ENCODE measurements at regions not wholly inside any gene's neighbourhood (a gene's known extent, or its start where the extent isn't known, plus 50 kb on each side); places are given as distances from the start of the nearest gene placed in this dataset.
"Not testable (repeated sequence)": the region's sequence is repeated elsewhere in the genome, so short reads cannot be mapped to it uniquely, and the experiment has no call there.

DNA sequence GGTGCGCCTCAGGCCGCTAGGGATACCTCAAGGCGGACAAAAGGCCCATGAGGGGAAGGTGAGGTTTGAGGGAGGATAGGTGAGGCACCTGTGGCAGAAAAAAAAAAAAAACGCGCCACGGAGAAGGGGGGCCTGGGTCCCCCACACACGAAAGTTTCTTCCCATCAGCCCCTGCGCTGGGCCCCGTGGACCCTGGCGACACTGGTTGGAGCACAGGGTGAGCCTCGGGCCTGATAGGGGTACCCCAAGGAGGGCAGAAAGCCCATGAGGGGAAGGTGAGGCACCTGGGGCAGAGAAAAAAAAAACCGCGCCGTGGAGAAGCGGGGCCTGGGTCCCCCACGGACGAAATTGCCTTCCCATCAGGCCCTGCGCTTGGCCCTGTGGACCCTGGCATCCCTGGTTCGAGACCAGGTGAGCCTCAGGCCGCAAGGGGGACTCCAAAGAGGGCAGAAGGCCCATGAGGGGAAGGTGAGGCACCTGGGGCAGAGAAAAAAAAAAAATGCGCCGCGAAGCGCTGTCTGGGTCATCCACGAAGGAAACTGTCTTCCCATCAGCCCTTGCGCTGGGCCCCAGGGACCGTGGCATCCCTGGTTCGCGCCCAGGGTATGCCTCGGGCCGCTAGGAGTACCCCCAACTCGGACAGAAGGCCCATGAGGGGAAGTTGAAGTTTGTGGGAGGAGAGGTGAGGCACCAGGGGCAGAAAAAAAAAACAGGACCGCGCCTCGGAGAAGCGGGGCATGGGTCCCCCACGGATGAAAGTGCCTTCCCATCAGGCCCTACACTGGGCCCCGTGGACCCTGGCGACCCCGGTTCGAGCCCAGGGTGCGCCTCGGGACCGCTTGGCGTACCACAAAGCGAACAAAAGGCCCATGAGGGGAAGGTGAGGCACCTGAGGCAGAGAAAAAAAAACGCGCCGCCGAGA lies 226.2 kb downstream of the CCDC74A start:
- DNase-seq, result no peak

DNA sequence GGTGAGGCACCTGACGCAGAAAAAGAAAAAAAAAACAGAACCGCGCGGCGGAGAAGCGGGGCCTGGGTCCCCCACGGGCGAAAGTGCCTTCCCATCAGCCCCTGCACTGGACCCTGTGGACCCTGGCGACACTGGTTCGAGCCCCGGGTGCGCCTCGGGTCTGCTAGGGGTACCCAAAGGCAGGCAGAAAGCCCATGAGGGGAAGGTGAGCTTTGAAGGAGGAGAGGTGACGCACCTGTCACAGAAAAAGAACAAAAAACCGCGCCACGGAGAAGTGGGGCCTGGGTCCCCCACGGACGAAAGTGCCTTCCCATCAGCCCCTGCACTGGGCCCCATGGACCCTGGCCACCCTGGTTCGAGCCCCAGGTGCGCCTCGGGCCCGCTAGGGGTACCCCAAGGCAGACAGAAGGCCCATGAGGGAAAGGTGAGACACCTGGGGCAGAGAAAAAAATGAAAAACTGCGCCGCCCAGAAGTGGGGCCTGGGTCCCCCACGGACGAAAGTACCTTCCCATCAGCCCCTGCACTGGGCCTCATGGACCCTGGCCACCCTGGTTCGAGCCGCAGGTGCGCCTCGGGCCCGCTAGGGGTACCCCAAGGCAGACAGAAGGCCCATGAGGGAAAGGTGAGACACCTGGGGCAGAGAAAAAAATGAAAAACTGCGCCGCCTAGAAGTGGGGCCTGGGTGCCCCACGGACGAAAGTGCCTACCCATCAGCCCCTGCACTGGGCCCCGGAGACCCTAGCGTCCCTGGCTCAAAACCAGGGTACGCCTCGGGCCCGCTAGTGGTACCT lies 227.4 kb downstream of the CCDC74A start:
- no peak for DNase-seq

DNA sequence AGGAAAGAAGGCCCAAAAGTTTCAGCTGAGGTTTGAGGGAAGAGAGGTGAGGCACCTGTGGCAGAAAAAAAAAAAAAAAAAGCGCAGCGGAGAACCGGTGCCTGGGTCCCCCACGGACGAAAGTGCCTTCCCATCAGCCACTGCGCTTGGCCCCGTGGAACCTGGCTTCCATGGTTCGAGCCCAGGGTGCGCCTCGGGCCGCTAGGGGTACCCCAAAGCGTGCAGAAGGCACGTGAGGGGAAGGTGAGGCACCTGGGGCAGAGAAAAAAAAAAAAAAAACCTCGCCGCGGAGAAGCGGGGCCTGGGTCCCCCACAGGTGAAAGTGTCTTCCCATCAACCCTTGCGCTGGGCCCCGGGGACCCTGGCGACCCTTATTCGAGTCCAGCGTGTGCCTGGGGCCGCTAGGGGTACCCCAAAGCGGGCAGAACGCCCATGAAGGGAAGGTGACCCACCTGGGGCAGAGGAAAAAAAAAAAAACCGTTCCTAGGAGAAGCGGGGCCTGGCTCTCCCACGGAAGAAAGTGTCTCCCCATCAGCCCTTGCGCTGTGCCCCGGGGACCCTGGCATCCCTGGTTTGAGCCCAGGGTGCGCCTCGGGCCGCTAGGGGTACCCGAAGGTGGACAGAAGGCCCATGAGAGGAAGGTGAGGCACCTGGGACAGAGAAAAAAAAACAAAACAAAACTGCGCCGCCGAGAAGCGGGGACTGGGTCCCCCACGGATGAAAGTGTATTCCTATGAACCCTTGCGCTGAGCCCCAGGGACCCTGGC lies 228.6 kb downstream of the CCDC74A start:
- DNase-seq, result no peak

DNA sequence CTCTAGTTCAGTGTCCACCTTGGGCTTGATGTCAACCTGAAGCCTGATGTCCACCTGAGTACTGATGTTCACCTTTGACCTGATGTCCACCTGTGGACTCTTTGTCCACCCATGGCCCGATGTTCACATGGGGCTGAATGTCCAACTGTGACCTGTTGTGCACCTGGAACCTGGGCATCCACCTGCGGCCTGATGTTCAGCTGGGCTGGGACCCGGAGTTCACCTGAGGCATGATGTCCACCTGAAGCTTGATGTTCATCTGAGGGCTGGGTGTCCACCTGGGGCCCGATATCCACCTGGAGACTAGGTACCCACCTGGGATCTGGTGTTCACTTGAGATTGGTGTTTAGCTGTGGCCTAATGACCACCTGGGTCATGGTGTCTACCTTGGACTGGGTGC lies 231.3 kb downstream of the CCDC74A start:
- not testable (repeated sequence) for DNase-seq

DNA sequence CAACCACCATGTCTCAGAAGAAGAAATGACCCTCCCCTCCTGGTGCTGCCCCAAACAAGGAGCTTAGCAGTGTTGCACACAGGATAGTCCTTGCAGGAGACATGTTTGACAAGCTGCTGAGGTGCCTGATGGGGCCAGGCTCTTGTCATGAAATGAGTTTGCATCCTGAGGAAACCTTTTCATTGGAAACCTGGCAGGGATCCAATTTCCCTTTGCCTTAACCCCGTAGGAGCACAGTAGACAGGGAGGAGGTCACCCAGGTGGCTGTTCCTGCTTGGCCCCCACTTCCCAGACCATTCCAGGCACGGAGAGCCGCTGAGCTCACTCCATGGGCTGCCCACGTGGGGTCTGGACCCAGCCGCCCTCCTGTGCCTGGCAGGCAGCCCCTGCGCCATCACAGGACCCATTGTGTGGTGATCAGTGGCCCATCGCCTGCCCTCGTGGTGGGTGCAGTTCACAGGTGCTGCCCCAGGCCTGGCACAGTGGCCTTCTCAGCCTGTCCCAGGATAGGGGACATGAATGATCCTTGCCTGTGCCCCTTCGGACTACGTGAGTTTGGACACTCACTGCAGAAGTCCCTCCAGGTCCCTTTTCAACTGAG lies 247.4 kb downstream of the CCDC74A start:
- DNase-seq, result not testable (repeated sequence)

DNA sequence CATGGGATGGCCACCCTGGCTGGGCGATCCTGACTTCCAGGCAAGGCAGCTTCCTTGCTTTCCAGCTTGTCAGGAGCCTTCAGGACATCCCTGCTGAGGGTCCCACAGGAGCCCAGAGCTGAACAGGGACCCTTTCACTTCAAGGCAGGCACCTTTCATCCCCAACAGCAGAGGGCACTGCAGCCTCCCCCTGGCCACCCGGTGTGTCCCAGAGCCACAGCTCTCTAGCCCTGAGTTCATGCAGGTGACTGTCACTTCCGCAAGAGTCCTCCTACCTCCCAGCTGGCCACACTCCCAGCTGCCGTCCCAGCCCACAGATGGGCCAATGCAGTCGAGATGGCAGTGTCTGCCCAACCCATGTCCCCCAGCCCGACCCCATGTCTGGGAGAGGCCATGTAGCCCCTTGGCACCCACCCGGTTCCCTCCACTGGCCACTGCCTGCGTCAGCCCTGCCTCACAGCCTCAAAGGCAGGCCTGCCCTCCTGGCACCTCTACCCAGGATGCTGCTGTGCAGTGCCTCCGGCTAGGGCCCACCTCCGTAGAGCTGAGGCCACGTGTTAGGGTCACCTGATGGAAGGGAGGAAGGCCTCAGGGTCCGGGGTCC lies 248.3 kb downstream of the CCDC74A start:
- DNase-seq, result not testable (repeated sequence)

DNA sequence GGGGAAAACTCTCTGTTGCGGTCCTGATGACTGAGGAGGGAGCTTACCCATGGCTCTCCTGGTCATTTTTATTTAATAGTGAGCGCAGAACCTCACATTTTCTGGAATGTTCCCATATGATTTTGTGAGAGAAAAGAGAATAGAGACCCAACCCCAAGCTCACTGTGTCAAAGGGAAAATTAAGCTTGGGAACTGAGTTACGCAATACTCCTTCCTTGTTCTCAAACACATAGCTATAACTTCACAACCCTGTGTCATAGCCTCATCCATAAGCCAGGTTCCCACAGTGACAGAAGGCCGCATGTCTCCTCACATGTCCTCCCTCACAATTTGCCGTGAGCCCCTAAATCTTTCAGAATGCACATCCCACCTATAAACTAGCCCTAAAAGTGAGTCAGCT lies 252.8 kb downstream of the CCDC74A start:
- not testable (repeated sequence) for DNase-seq

DNA sequence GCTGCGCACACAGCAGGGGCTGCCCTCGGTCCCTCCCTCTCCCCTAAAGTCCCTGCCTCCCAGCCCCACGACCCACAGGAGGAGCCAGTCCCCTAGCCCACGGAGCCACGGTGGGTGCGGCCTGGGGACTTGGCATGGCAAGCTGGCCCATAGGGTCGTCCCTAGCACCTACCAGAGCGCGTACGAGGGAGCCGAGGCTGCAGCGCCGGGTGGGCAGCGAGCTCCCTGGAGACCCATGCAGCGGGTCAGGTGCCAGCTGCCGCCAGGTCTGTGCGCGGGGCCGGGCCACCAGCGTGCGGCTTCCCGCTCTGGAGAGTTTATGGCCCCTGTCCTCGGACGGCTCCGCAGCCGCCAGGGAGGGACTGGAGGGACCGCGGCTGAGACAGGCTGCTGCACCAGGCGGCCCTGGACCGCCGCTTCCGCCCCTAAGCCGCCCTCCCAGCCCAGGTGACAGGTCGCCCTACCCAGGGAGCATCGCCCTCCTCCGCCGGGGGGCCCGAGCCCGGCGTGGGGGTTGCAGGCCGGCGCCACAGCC lies 273.6 kb downstream of the CCDC74A start:
- DNase-seq, result no peak

DNA sequence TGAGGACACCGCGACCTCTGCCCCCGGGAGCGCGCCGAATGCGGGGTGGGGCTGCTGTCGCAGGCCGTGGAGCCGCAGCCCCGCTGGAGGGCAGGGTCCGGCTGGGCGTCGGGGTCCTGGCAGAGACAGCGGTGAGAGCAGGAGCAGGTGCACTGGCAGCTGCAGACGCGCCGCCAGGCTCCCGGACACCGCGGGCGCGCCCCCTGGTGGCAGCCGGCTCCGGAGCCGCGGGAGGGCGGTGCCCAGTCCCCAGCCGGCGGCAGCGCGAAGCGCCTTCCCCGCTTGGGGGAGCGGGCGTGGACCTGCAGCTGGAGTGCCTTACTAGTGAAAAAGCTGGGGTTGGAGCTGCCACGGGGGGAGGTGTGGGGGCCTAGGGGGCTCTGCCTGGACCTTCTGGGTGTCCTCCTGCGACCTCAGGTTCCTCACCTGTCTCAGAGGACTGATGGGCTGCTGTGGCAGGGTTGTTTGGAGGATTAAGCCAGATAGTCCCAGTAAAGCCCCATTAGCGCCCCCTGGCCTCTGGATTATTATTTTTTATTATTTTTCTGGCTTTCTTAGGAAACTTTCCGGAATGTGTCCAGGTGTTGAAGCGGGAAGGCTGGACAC lies 274.2 kb downstream of the CCDC74A start:
- not testable (repeated sequence) for DNase-seq

DNA sequence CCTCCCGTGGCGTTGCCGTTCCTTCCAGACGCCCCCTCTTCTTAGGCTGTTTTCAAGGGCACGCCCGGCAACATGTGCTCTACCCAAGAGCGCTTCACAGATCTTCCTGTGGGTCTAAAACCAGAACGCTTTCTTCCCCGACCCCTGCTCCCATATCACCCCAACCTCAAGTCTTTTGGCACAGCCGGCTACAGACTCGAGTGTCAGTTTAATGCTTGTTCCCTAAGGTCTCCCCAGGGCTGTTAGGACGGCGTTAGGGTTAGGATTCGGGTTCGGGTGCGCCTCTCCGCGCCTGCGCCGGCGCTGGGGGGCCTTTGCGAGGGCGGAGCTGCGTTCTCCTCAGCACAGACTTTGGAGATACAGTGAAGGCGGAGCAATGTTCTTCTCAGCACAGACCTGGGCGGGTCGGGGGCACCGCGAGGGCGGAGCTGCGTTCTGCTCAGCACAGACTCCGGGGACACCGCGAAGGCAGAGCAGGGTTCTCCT lies 274.7 kb downstream of the CCDC74A start:
- DNase-seq, result not testable (repeated sequence)

DNA sequence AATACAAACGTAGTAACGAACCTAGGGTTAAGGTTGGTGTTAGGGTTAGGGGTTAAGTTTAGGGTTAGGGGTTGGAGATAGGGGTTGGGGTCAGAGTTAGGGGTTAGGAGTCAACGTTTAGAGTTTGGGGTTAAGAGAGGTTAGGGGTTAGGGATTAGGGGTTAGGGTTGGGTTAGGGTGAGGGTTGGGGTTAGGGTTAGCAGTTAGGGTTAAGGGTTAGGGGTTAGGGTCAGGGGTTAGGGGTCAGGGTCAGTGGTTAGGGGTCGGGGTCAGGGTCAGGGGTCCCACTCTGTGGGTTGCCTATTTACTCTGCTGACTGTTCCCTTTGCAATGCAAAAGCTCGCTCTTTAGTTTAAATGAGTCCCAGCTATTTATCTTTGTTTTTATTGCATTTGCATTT lies 275.5 kb downstream of the CCDC74A start:
- DNase-seq, result not testable (repeated sequence)

DNA sequence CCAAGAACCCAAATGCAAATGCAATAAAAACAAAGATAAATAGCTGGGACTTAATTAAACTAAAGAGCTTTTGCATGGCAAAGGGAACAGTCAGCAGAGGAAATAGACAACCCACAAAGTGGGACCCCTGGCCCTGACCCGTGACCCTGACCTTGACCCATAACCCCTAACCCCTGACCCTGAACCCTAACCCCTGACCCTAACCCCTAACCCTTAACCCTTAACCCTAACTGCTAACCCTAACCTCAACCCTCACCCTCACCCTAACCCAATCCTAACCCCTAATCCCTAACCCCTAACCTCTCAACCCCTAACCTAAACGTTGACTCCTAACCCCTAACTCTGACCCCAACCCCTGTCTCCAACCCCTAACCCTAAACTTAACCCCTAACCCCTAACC lies 284.9 kb downstream of the CCDC74A start:
- DNase-seq, result not testable (repeated sequence)

DNA sequence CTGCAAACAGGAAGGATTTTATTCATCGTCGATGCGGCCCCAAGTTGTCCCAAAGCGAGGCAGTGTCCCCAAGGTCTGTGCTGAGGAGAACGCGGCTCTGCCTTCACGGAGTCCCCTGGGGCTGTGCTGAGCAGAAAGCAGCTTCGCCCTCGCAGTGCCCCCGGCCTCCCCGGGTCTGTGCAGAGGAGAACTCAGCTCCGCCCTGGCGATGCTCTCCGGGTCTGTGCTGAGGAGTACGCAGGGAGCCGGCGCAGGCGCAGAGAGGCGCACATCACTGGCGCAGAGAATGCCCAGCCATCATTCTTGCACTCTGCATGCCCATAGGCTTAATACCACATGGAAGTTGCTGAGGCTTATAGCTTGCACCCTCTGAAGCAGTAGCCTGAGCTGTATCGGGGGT lies 285.7 kb downstream of the CCDC74A start:
- DNase-seq, result not testable (repeated sequence)

DNA sequence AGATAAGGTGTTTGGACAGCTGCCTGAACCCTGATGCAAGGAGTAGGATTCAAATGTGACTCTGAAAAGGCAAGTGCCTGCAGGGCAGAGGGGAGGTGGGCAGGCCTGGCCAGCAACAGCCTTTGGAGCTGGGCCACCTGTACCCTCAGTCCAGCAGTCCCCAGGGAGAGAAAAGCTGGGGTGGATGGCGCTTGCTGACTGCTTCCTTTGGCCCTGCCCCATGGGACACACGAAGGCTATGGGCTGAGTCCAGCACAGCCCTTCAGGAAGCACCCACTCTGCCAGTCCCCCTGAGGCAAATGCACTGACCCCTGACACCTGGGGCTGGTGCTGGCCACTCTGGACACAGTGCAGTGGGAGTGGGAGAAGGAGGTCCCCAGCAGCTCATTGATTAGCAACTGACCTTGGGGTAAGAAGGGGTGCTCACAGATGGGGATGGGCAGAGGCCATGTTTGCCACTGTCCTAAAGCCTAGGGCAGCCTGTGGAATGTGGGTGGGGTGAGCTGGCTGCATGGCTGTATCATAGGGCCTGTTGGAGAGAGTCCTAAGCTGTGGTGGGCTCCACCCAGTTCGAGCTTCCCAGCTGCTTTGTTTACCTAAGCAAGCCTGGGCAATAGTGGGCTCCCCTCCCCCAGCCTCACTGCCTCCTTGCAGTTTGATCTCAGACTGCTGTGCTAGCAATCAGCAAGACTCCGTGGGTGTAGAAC lies 290.7 kb downstream of the CCDC74A start:
- DNase-seq, result not testable (repeated sequence)

DNA sequence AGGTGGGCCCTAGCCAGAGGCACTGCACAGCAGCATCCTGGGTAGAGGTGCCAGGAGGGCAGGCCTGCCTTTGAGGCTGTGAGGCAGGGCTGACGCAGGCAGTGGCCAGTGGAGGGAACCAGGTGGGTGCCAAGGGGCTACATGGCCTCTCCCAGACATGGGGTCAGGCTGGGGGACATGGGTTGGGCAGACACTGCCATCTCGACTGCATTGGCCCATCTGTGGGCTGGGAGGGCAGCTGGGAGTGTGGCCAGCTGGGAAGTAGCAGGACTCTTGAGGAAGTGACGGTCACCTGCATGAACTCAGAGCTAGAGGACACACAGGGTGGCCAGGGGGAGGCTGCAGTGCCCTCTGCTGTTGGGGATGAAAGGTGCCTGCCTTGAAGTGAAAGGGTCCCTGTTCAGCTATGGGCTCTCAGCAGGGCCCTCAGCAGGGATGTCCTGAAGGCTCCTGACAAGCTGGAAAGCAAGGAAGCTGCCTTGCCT lies 294.6 kb downstream of the CCDC74A start:
- not testable (repeated sequence) for DNase-seq

DNA sequence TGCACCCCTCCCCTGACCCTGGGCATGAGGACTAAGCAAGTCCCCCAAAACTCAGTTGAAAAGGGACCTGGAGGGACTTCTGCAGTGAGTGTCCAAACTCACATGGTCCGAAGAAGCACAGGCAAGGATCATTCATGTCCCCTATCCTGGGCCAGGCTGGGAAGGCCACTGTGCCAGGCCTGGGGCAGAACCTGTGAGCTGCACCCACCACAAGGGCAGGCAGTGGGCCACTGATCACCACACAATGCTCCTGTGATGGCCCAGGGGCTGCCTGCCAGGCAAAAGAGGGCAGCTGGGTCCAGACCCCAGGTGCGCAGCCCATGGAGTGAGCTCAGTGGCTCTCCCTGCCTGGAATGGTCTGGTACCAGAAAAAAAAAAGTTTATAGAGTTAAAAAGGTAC lies 295.4 kb downstream of the CCDC74A start:
- not testable (repeated sequence) for DNase-seq

DNA sequence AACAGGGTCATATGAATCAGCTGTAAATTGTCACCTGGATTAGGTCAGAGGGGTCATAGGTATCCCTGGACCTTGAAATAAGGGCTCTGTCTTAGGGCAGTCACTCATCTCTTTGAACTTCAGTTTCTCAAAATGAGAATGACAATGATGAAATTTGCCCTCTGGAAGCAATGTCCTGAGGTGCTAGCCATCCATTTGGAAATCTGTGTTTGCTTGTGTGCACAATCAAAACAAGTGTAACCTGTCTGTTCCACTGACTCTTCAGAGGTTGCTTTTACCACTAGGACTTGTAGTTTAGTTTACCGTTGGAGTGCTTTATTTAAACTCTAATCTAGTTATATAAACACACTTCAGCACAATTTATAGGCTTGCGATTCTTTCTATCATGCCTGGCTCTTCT lies 297.3 kb downstream of the CCDC74A start:
- not testable (repeated sequence) for DNase-seq

DNA sequence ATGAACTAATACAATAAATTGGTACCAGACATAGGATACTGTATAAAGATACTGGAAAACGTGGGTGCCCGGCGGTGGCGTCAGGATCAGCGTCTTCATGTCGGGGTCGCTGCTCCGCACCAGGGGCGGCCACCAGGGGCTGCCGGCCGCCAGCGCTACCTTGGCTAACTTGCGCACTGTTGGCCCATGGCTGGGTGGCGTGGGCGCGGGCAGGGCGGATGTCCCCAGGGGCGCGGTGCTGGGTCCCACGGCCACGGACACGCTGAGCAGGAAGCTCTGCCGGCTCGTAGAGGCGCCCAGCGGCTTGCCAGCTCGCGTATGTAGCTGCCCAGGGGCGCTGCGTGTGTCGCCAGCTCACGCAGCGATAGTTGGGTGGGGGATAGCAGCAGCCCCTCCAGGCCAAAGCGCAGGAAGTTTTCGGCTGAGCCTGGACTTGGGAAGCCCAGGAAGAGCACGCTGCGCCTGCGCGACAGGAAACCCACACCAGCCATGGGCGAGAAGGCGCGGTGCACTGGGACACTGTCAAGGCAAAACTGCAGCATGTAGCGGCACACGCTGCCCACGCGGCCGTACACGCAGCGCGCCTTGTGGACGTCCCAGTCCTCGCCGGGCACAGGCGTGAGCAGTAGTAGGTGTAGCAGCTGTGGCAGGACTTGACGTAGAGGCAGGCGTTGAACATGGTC lies 299.9 kb downstream of the CCDC74A start:
- no peak for DNase-seq

DNA sequence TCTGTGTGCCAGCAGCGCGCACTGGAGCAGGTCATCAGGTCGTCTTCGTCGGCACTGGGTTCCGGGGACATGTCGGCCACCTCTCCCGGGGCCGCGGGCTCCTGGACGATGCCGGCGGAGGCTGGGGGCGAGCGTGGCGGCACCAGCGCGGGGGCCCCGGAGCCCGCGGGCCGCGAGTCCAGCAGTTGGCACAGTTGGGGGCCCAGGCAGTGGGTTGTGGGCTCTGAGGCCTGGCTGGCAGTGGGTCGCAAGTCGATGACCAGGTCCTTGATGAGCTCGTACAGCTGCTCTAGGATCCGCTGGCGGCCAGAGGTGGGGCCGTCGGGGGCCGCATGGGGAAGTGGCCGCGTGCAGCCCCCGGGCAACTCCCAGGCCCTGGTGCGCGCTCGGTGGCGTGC lies 300.5 kb downstream of the CCDC74A start:
- DNase-seq, result no peak

Measured in NCI-H2081 treated with DMSO at 0.1 percent for 48 hours (cell line).